Bronchial epithelial cell (primary cell): ENCODE measurements at regions not wholly inside any gene's neighbourhood (a gene's known extent, or its start where the extent isn't known, plus 50 kb on each side); places are given as distances from the start of the nearest gene placed in this dataset.

Experiments
- DNase-seq: peaks from one replicate; pipeline ENCODE4 v3.0.0-alpha.2; 2010; ENCODE audit warnings: low read depth
- FAIRE-seq: peaks from 2 replicates; lab custom pipeline; 2011; peaks lifted over from hg19 to GRCh38; lab: Jason Lieb, UNC
- H3K27me3 ChIP-seq: 2 replicates; pipeline ENCODE4 v1.5.1; 2011; ENCODE audit warnings: low read length; ENCODE audit not compliant: control insufficient read depth, insufficient read depth
- H3K36me3 ChIP-seq: 2 replicates; pipeline ENCODE4 v1.5.1; 2011; ENCODE audit warnings: low read length; ENCODE audit not compliant: control insufficient read depth, insufficient read depth
- H3K4me3 ChIP-seq: 2 replicates; pipeline ENCODE4 v1.5.1; 2011; ENCODE audit warnings: mild to moderate bottlenecking, low read depth, low read length, control low read depth
- CTCF ChIP-seq: IDR thresholded peaks from 2 replicates; pipeline ENCODE4 v1.5.1; 2011; ENCODE audit warnings: mild to moderate bottlenecking, moderate library complexity, low read length, control low read depth, inconsistent platforms; ENCODE audit not compliant: insufficient read depth, severe bottlenecking

DNA sequence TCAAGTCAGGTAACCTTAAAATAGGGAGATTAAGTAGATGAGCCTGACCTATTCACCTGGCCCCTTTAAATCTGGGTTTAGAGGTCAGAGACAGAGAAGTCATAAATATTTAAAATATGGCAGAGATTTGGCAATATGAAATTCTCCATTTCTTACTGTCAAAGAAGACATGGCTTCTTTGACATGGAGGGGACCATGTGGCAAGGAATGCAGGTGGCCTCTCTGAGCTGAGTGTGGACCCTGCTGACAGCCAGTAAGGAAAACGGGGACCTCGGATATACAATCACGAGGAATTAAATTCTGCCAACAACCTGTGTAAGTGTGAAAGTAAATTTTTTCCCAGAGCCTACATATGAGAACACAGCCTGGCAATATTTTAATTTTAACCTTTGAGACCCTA lies 427.5 kb upstream of the PROX1 start:
- FAIRE-seq = no peak
- no peak for TF ChIP-seq CTCF
- H3K36me3 ChIP-seq = no peaks in the 10 kb centered on the region
- no peak overlapping the region for H3K4me3 ChIP-seq
- DNase-seq = no peak
- no peaks in the 10 kb centered on the region for H3K27me3 ChIP-seq

- H3K27me3 ChIP-seq = no peaks in the 10 kb centered on the region
- no peak for TF ChIP-seq CTCF
Observed at GRCh38 chr1:213561870-213562269, 425.9 kb upstream of the PROX1 start.

DNA sequence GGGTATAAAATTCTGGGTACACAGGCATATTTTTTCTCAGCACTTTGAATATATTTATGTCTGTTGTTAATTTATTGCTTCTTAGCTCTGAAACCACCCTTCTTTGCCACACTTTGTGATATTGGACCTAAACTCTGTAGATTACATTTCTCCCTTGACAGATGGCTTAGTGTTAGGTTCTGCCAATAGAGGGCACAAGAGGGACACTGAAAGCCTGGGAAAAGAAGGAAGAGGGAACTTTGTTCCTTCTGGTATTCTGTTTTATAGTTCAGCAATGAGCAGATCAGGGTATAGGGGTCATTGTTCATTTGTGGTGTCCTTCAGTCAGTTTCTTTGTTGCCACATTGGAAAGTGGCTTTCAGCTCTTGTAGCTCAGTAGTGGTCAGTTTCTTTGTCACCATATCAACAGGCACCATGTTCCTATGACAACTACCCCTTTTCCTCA lies 423.5 kb upstream of the PROX1 start:
- peak; percentile 41 for DNase-seq
- no peak overlapping the region for H3K4me3 ChIP-seq
- FAIRE-seq = no peak
- H3K27me3 ChIP-seq = no peaks in the 10 kb centered on the region
- no peaks in the 10 kb centered on the region for H3K36me3 ChIP-seq
- TF ChIP-seq CTCF = peak; percentile 47

More at GRCh38 chr1:213561870-213562269, 425.9 kb upstream of the PROX1 start:
- DNase-seq (no peak), FAIRE-seq (no peak)
- H3K4me3 ChIP-seq = no peak overlapping the region
- H3K36me3 ChIP-seq = no peaks in the 10 kb centered on the region

GRCh38 chr1:213568929-213569815 lies 418.6 kb upstream of the PROX1 start:
- no peak for FAIRE-seq

GRCh38 chr1:213569816-213570150 lies 418.0 kb upstream of the PROX1 start:
- no peaks in the 10 kb centered on the region for H3K36me3 ChIP-seq
- H3K27me3 ChIP-seq = no peaks in the 10 kb centered on the region
- H3K4me3 ChIP-seq = no peak overlapping the region
- DNase-seq (no peak), FAIRE-seq (no peak)
- TF ChIP-seq CTCF = no peak

More at GRCh38 chr1:213568929-213569815, 418.6 kb upstream of the PROX1 start:
- Histone ChIP-seq H3K4me3 (no peak overlapping the region), H3K36me3 (no peaks in the 10 kb centered on the region), H3K27me3 (no peaks in the 10 kb centered on the region)
- no peak for TF ChIP-seq CTCF
- DNase-seq = peak; percentile 36
